ENCODE measurements at regions not wholly inside any gene's neighbourhood (a gene's known extent, or its start where the extent isn't known, plus 50 kb on each side); places are given as distances from the start of the nearest gene placed in this dataset.

DNA sequence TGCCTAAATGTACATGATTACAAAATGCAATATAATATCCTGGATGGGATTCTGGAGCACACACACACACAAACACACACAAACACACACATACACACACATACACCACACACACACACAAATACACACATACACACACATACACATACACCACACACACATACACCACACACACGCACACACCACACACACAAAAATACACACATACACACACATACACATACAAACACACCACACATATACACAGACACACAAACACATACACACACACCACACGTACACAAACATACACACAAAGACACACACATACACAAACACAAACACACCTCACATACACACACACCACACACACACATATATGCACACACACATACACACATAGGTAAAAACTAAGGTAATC is 134.6 kb upstream of the SYNDIG1 start:
- DNase-seq = no peak

DNA sequence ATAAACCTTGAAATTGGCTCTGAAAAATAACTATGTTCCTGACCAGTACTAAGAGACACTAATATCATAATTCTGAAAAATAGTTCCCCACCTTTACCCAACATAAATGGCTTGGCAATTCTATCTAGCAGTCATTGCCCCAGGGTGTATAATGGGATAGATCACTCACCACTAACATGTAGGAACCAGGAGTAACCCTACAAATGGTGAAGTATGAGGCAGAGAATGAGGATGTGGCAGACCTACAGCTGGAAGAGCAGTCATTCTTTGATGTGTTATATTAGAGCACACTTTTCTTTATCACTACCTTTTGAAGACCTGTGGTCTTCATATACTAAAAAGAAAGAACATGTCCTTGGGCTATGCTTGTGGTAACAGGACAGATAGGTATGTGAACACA is 136.5 kb upstream of the SYNDIG1 start:
- no peak for DNase-seq

DNA sequence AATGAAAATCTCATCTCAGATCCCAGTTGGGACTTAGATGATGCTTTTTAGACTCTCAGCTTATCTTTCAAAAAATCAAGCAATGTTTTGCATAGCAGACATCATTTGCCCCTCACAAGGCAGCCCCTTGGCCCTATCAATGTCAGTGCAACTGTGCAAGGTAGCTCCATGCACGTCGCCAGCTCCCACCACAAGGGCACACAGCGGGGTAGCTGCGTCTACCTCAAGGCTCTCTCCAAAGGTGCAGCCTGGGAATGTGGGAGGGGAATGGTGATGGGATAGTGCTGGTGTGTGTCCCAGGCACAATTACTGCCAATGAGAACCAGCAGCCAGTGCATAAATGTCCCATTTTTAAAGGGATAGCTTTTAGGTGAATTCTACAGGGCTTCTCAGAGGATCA is 137.5 kb upstream of the SYNDIG1 start:
- no peak for DNase-seq

DNA sequence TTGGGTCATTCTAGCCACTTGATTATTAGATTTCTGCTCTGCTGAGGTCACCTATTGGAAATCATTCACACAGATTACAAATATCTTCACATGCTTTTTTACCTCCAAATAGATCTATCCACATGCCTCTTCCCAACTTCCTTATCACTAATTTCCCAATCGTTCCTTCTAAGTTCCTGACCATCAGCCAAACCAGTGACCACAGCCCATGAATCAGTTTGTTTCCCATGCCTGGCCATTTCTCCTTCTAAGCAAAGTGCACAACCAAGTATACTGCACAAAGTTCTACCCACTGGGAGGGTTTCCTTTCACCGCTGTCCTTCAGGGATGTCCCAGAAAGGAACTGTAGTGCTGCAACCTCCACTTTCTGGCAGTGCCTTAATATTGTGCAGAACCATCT is 140.5 kb upstream of the SYNDIG1 start:
- DNase-seq = peak; percentile 5

DNA sequence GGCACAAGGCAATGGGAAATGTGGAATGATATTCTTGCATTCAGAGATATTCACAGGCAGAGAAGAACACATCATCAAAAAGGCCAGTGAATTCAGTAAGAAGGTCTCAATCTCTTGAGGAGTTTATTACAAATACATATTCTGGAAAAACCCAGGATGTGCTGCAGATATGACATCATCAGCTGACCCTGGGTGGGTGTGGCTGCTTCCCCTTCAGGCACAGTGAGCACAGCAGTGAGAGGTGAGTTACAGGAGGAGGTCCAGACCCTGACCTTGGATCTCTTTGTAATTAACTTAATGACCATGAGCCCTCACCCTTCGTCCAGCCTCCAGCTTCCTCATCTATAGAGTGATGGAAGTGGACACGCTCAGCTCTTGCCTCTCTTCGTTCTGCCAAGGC is 147.5 kb upstream of the SYNDIG1 start:
- DNase-seq = no peak

DNA sequence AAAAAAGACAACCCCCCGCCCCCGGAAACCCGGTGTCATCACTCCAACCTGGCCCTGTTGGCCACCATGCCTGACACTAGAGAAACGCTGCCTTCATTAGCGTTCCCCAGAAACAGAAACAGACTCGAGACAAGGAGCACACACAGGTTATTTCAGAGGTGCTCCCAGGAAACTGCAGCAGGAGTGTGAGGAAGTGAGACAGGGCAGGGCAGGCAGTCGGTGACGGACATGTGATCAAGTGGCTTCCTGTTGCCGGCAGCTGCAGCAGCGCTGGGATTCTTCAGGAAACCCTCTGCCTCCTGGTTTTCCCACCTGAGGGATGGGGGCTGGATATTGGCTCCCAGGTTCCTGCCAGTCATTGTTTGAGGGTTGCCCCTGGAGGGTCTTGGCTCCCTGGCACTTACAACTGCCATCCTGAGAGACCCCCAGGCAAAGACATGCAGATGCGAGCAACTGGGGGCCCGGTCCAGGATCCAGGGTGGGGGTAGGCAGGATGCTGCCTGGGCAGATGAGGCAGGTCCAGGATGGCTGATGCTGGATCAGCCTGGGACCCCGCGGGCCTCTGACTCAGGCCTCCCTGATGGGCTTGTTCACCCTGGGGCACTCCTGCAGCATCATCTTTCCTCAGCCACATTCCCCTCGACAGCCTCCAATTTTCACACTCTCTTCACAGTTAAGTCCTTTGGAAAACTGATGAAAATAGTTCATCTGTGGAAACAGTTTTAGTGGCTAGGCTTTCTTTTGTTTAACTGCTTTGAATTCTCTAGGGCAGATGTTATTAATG is 150.7 kb upstream of the SYNDIG1 start:
- DNase-seq = no peak

DNA sequence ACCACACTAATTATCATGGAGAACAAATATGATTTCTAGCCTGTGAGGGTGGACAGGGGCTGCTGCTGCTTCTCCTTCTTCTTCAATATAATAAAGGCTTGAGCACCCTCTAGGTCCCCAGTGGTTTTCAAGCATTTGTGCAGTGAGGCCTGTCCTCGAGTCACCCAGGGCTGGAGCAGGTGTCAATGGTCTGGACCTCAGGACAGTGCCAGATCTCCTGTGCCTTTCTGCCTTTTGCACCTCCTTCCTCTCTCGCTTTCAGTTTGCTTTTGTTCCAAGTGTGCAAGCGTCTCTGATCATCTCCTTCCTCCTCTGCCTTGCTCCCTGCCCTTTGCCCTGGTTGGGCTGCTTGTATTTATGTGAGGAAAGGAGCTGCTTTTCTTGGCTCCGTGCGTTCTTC is 152.2 kb upstream of the SYNDIG1 start:
- DNase-seq = no peak

DNA sequence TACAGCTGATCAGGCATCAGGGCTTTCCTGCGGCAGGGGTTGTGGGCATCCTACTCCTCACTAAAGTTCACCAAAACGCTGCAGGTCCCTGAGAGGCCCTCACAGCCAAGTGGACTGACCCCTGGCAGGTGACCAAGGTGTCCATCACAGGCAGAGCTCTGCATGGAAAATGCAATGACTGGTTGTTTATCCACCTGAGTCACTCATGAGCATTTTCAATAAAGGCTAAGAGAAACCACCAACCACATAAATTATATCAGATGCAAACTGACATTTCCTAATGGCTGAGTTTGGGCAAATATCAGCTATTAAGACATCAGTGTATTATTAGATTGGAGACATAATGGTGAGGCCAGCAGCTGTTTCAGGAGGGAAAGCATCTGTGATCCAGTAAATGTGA is 152.7 kb upstream of the SYNDIG1 start:
- DNase-seq = no peak

DNA sequence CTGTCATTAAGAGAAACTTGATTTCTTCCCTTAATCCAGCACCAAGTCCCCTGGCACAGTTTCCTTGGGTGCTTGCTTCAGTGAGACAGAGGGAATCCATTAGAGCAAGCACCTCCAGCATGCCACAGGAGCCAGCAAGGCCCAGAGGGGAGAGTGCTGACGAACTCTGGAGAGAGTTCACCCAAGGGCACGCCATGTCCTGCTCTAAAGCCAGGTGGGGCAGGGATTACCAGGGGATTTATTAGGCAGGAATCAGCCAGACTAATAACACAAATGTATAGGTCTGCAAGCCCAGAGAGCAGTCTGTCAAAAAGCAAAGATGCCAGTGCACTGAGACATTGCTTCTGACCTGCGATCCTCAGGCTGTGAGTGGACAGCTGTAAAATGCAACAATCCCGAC is 155.4 kb upstream of the SYNDIG1 start:
- DNase-seq = no peak

DNA sequence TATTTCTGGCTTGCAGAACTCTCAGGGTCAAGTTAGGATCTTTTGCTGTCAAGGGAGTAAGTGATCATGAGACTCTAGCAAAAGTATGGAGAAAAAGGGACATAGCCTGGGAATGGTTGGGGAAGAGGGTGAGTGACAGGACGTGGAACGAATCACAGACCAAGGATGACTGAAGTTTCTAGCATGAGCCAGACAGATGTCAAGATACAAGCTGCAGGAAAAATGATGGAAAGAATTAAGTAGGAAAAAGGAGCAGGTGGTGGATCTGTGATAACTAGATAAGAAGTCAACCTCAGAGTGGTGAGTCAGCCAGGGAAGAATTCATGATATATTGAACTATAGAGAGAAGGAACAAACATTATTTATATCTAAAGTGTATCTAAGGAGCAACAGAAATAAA is 159.8 kb upstream of the SYNDIG1 start:
- DNase-seq = peak; percentile 42

DNA sequence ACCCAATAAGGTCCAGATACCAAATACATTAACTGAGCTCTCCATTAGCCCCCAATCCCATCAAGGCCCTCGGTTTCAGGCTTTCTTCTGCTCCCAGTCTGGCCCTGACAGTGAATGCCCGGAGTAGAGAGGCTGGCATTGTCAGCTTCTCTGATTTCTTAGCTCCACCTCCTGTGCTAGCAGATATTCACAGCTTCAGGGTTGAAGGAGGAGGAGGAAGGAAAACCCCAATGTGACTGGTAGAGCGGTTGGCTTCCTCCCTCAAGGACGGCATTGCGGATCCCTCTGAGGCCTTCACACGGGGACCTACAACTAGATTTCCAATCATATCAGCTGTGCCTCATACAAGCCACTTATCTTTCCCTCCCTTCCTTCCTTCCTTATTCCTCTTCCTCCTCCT is 164.1 kb upstream of the SYNDIG1 start:
- no peak for DNase-seq

DNA sequence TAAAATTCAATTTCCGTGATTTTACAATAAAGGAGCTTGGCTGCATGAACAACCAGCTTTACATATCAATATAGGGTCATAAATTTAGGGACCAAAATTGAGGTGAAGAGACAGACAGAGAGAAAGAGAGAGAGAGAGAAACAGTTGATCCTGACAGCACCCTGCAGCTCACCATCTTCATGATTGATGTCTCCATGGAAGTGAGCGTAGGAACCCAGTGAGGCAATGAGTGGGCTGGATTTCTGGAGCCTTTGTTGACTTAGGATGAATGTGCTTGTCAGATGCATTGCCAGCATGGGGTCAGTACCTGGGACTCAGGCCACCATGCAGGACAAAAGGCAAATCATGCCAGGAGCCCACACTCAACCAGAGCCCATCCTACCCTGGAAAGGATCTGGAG is 165.1 kb upstream of the SYNDIG1 start:
- DNase-seq = no peak

DNA sequence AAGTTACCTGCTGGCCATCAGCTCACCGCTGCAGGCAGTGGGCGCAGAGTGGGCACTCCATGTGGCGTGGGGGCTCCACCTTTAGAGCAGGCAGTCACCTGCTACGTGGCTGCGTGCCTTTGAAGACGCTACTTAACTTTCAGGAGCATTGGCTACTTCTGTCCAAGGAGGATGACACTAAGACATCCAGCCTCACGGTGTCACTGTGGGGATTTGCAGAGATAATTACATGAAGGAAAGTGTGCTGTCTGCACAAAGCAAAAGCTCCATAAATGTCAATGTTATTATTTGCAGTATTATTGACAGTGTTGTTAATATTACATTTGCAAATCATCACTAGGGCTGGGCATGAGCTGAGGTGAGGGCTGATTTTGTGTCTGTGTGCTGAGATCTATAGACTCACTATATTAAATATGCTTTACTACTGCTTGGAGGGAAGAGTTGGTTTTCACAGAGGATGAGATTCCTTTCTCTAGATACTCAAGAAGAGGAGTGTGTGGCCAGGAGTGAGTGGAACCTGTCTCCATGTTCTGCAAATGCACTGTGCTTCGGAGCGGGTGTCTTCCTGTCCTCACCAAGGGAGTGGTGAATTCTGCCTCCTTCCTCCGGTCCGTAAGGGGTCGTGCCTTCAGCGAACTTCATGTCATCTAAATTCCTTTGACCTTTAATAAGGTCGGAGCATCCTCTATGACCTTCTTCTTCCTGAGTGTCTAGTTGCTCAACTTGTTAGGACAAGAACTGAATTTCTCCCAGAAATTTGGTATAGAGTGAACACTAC is 165.8 kb upstream of the SYNDIG1 start:
- peak; percentile 30 for DNase-seq

DNA sequence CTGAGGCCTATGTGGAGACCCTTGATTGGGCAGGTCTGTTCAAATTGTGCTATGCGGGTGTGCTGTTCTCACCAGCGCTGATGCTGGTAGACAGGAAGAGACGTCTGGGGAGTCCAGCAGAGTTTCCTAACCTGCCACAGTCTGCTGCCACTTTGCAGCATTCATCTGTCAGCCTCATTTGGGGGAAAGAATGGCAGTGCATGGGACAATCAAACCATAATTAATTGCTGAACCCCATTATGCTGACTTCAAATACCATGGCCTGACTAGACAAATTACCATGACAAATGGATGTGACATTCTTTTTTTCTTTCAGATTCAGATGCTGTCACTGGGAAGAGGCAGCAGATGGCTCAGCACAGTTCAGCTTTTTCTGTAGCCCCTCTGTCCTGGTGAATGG is 171.4 kb upstream of the SYNDIG1 start:
- no peak for DNase-seq

DNA sequence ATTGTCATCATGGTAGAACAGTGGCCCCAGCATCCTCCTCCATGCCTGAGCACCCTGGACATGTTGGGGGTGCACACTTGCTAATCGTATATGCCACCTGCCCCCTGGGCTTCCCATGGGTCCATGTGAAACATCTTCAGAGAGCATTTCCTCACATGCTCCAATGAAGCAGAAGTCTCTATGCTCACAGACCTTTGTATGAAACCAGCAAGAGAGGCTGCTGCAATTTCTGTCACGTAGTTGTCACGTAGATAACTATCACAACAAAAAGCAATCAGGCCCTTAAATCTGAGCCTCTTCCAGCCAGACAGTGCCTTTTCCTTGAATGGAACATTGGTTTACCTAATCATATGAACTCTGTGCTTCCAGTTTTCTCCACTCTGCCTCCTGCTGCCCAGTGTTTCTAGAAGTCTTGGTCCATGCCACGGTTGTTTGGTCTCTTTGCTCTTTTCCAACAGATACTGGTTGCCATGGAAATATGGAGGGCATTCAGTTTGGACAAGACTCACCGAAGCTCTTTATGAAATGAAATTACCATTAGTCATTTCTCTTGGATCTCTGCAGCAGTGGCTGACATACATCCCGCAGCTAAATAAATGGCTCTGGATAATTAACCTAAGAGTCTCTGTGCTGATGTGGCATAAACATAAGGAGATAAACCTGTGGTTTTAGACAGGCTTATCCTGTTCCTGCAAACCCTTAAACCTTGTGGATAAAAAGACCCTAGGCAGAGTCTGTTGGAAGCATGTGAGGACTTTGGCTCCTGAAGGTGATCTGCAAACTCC is 172.8 kb upstream of the SYNDIG1 start:
- DNase-seq = no peak

DNA sequence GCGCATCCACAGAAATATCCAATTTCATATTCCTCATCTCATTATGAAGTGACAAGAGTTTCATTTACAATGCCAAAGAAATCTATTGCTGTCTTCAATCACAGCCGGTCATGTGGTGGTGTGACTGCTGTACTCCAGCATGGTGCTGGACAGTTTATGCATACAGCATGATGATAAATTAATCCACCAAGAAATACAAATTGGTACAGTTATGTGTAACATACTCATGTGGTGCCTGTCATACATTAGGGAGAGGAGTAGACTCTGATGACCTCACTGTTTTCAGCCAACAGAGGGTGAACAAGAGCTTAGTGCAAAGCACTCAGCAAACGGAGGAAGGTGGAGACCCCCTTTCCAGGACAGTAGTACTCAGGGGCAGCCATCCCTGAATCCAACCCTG is 178.4 kb upstream of the SYNDIG1 start:
- no peak for DNase-seq

DNA sequence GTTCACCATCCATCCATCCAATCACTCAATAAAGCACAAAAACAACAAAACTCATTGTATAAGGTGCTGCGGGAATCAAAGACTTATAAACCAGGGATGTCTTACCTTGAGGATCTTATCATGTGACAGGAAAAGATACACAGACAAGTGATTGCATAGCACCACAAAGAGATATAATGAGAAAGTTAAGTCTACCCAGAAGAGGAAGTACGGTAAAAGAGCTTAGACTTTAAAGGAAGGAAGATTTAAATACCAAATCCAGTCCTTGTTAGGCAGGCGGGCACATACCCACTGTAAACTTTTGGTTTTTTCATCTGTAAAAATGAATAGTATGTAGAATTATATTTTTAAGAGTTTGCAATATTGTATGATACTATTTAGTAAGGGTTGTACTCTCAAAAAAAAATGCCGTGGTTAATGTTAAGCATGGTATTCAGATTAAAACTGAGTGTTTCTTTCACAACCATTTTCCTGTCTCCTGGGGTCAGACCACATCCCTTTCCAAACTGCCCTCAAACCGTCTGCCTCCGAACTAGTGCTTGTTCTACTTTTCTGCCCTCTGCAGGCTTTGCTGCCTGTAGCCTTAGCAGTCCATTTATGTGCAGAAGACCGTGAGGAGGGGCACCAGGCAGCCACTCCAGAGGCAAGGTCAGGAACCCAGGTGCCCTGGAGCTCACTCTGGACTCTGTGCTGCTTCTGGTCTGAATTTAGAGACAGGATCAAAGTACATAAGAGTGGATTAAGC is 179.5 kb upstream of the SYNDIG1 start:
- peak; percentile 3 for DNase-seq

DNA sequence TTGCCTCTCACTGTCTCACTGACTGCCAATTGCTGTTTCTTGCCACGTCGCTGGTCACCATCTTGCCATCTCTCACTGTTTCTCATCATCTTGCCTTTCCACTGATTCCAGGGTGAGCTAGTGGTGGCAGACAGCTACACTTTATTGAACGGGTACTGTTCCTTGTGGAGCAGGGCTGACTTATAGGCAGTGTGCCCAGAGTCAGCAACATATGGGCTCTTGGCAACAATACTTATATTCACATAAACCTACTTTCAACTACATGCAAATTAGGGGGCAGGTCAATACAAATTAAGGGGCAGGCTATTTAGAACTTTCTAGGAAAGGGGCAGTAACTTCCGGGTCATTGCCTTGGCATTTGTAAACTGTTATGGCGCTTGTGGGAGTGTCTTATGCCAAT is 186.2 kb upstream of the SYNDIG1 start:
- no peak for DNase-seq

DNA sequence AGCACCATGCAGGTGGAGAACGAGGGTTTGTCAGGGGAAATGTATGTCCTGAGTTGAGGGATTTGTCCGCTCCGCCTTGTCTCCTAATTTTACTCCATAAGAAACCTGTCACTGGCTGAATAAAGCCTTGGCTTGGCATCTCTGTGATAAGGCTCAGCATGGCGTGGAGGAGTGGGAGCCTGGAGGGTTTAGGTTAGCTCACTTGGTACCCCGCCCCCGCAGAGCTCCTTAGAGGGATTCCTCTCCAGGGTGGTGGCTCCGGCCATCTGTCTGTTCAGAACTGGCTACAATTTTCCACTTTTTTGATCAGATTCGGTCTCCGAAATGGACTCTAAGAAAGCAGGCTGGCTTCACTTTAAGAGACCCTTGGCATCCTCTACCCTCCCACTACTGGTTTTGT is 192.2 kb upstream of the SYNDIG1 start:
- DNase-seq = no peak

DNA sequence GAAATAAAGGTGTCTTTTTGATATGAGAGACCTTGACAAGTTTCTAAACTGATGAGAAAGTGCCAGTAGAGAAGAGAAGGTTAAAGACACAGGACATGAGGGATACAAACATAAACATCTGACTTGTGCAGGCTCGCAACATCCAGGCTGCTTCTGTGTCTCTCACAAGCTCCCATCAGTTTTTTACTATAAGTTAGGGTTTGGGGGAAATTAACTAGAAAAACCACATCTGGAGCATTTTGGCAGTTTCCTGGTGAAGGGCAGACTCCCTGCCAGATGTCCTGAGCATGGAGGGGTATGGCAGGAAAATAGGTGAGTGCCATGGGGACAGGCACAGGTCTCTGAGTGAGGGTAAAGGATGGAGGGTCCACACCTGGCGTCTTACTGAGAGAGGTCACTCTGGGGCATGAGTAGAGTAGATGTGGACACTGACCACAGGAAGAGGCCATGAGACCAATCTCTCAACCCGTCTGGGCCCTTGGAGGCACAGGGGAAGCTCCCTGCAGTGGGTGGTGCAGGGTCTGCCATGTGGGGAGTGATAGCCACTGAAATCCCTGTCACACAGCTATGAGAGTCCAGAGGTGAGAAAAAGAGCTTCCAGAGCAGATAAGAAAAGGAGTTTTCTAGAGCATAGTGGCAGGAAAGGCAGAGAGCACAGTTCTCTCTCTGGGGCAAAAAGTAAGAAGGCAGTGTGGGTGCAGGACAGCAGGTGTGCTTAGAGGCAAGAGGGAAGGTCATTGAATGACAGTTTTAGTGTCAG is 193.3 kb upstream of the SYNDIG1 start:
- DNase-seq = no peak

DNA sequence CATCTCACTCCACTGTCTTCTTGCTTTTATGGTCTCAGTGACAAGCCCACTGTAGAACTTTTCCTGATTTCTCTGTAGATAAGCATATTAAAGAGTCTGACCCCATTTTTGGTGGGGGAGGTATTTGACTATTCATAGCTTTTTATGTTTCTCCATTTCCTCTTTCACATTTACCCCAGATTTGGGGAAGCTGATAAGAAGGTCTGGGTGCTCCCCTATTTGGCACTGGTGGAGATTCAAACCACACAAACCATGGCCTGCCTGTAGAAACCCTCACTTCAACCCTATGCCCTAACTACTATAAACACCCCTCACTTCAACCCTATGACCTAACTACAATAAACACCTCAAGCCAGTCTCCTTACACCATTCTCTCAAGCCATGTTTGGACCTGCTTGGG is 196.2 kb upstream of the SYNDIG1 start:
- DNase-seq = no peak

DNA sequence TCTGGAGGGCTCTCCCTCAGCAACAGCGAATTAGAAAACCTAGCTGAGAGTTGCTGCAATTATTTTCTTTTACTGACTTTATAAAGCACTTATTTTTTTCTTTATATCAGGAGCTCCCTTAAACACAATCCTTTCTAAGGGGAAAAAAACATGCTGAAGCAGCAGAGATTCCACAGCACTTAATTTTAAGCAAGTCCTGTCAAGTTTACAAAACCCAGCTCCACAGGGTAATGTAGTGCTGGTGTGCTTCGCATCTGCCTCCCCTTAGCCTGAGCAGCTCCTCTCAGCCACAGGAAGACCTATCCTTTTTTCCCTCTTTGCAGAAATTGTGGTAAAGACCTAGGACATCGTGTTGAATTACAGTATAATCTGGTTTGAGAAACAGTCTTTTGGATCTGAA is 208.1 kb upstream of the SYNDIG1 start:
- no peak for DNase-seq

Data from fibroblast of skin of scalp (primary cell).